H9 (cell line): ENCODE measurements at regions not wholly inside any gene's neighbourhood (a gene's known extent, or its start where the extent isn't known, plus 50 kb on each side); places are given as distances from the start of the nearest gene placed in this dataset.

Experiments
- DNase-seq: peaks from one replicate; pipeline ENCODE4 v3.0.0-alpha.2; 2017
- H2AFZ ChIP-seq: one replicate; pipeline ENCODE4 v1.6.1; 2013; ENCODE audit warnings: mild to moderate bottlenecking, low read length, control low read depth, moderate library complexity
- H2AK5ac ChIP-seq: 2 replicates; pipeline ENCODE4 v1.6.1; 2013; ENCODE audit warnings: low read length, control low read depth, mixed read lengths; ENCODE audit not compliant: insufficient read length
- H2BK120ac ChIP-seq: one replicate; pipeline ENCODE4 v1.6.1; 2013; ENCODE audit warnings: low read depth, mild to moderate bottlenecking, low read length, control low read depth, inconsistent platforms; ENCODE audit not compliant: poor library complexity, severe bottlenecking
- H2BK12ac ChIP-seq: 2 replicates; pipeline ENCODE4 v1.6.1; 2013; ENCODE audit warnings: low read length, control low read depth, mixed read lengths, low read depth; ENCODE audit not compliant: insufficient read length
- H2BK15ac ChIP-seq: 2 replicates; pipeline ENCODE4 v1.6.1; 2013; ENCODE audit warnings: low read depth, low read length, control low read depth
- H2BK20ac ChIP-seq: one replicate; pipeline ENCODE4 v1.6.1; 2013; ENCODE audit warnings: low read depth, mild to moderate bottlenecking, low read length, control low read depth, inconsistent platforms; ENCODE audit not compliant: poor library complexity, severe bottlenecking
- H2BK5ac ChIP-seq: 2 replicates; pipeline ENCODE4 v1.6.1; 2013; ENCODE audit warnings: low read length, control low read depth, mixed read lengths; ENCODE audit not compliant: insufficient read length
- H3K14ac ChIP-seq: 2 replicates; pipeline ENCODE4 v1.6.1; 2013; ENCODE audit warnings: low read length, control low read depth; ENCODE audit not compliant: insufficient read depth
- H3K18ac ChIP-seq: 2 replicates; pipeline ENCODE4 v1.6.1; 2013; ENCODE audit warnings: low read depth, mild to moderate bottlenecking, mixed read lengths, low read length, control low read depth; ENCODE audit not compliant: insufficient read length
- H3K23ac ChIP-seq: 2 replicates; pipeline ENCODE4 v1.6.1; 2013; ENCODE audit warnings: low read length, control low read depth, mixed read lengths, low read depth; ENCODE audit not compliant: insufficient read length
- H3K23me2 ChIP-seq: 2 replicates; pipeline ENCODE4 v1.6.1; 2013; ENCODE audit warnings: low read depth, mild to moderate bottlenecking, mixed read lengths, low read length, control low read depth; ENCODE audit not compliant: insufficient read length, poor library complexity, severe bottlenecking
- H3K27ac ChIP-seq: 2 replicates; pipeline ENCODE4 v1.5.1; 2013; ENCODE audit warnings: low read length, control low read depth, mixed read lengths, low read depth; ENCODE audit not compliant: insufficient read length
- H3K27me3 ChIP-seq: 2 replicates; pipeline ENCODE4 v1.6.1; 2013; ENCODE audit warnings: low read length, control low read depth, inconsistent platforms; ENCODE audit not compliant: insufficient read depth
- H3K4ac ChIP-seq: 2 replicates; pipeline ENCODE4 v1.6.1; 2013; ENCODE audit warnings: low read depth, mild to moderate bottlenecking, control low read depth, inconsistent platforms, low read length, moderate library complexity
- H3K4me1 ChIP-seq: 2 replicates; pipeline ENCODE4 v1.6.1; 2013; ENCODE audit warnings: low read length, control low read depth, inconsistent platforms; ENCODE audit not compliant: insufficient read depth
- H3K4me2 ChIP-seq: 2 replicates; pipeline ENCODE4 v1.6.1; 2013; ENCODE audit warnings: low read length, control low read depth, mixed read lengths; ENCODE audit not compliant: insufficient read length, insufficient read depth
- H3K56ac ChIP-seq: 2 replicates; pipeline ENCODE4 v1.6.1; 2013; ENCODE audit warnings: low read depth, mild to moderate bottlenecking, mixed read lengths, low read length, control low read depth; ENCODE audit not compliant: insufficient read length
- H3K79me1 ChIP-seq: 2 replicates; pipeline ENCODE4 v1.6.1; 2013; ENCODE audit warnings: low read depth, mild to moderate bottlenecking, moderate library complexity, low read length, control low read depth, inconsistent platforms; ENCODE audit not compliant: insufficient read depth, poor library complexity, severe bottlenecking
- H3K79me2 ChIP-seq: 2 replicates; pipeline ENCODE4 v1.6.1; 2013; ENCODE audit warnings: low read length, control low read depth, inconsistent platforms; ENCODE audit not compliant: insufficient read depth
- H3K9ac ChIP-seq: 2 replicates; pipeline ENCODE4 v1.6.1; 2013; ENCODE audit warnings: low read length, control low read depth, mixed read lengths; ENCODE audit not compliant: insufficient read length; ENCODE audit errors: extremely low read depth
- H3K9me3 ChIP-seq: one replicate; pipeline ENCODE4 v1.6.1; 2013; ENCODE audit warnings: low read depth, low read length, inconsistent platforms; ENCODE audit not compliant: control insufficient read depth
- H3T11ph ChIP-seq: one replicate; pipeline ENCODE4 v1.6.1; 2013; ENCODE audit warnings: mild to moderate bottlenecking, low read length, control low read depth, inconsistent platforms
- H4K20me1 ChIP-seq: one replicate; pipeline ENCODE4 v1.6.1; 2013; ENCODE audit not compliant: control insufficient read depth, insufficient read length, insufficient read depth
- H4K5ac ChIP-seq: 2 replicates; pipeline ENCODE4 v1.6.1; 2013; ENCODE audit warnings: low read depth, mild to moderate bottlenecking, mixed read lengths, low read length, control low read depth; ENCODE audit not compliant: insufficient read length
- H4K8ac ChIP-seq: replicated peaks from 2 replicates; pipeline ENCODE4 v1.6.1; 2013; ENCODE audit warnings: low read length, control low read depth, mixed read lengths, low read depth; ENCODE audit not compliant: insufficient read length
- H4K91ac ChIP-seq: 2 replicates; pipeline ENCODE4 v1.6.1; 2013; ENCODE audit warnings: low read depth, mild to moderate bottlenecking, moderate library complexity, mixed read lengths, low read length, control low read depth; ENCODE audit not compliant: insufficient read length
- H3K27ac Mint-ChIP-seq, 3 experiments: 2 replicates in 2 of 3; 3 replicates in 1 of 3; pipeline ENCODE4 v1.8.0; 2020 to 2021; ENCODE audit warnings: mixed read lengths in 3 of 3, mild to moderate bottlenecking in 1 of 3, moderate library complexity in 1 of 3
- H3K27me3 Mint-ChIP-seq: 2 replicates; pipeline ENCODE4 v1.8.0; 2021; ENCODE audit warnings: low read depth, mild to moderate bottlenecking, moderate library complexity, mixed read lengths
- H3K36me3 Mint-ChIP-seq, 3 experiments: 2 replicates in 2 of 3; 3 replicates in 1 of 3; pipeline ENCODE4 v1.8.0; 2020 to 2021; ENCODE audit warnings: low read depth in 3 of 3, mixed read lengths in 3 of 3; ENCODE audit not compliant: insufficient read depth in 1 of 3
- H3K4me1 Mint-ChIP-seq, 2 experiments: 2 replicates each; pipeline ENCODE4 v1.8.0; 2020; ENCODE audit warnings: mixed read lengths in 2 of 2
- H3K4me3 Mint-ChIP-seq, 2 experiments: 2 replicates in 1 of 2; 3 replicates in 1 of 2; pipeline ENCODE4 v1.8.0; 2020 to 2021; ENCODE audit warnings: mild to moderate bottlenecking in 2 of 2, mixed read lengths in 2 of 2, moderate library complexity in 1 of 2
- H3K9me3 Mint-ChIP-seq, 2 experiments: 2 replicates in 1 of 2; 3 replicates in 1 of 2; pipeline ENCODE4 v1.8.0; 2020; ENCODE audit warnings: mild to moderate bottlenecking in 2 of 2, mixed read lengths in 2 of 2, moderate library complexity in 1 of 2
- WGBS: extraction: QIAGEN DNeasy Blood & Tissue Kit; methylation state at CpG from one replicate; pipeline ENCODE4 v1.1.7; 2013; ENCODE audit warnings: missing lambda C conversion rate, low lambda C conversion rate, mixed read lengths; ENCODE audit not compliant: insufficient read length; ENCODE audit errors: extremely low coverage; 5-methylcytosine and 5-hydroxymethylcytosine counted together
- TF ChIP-seq, protein P1 (sequence below): fragments of 200-600 bp; sonication (generic); conservative IDR thresholded peaks from 3 replicates; pipeline ENCODE4 v1.8.0; 2021; ENCODE audit warnings: antibody characterized with exemption, mild to moderate bottlenecking

DNA sequence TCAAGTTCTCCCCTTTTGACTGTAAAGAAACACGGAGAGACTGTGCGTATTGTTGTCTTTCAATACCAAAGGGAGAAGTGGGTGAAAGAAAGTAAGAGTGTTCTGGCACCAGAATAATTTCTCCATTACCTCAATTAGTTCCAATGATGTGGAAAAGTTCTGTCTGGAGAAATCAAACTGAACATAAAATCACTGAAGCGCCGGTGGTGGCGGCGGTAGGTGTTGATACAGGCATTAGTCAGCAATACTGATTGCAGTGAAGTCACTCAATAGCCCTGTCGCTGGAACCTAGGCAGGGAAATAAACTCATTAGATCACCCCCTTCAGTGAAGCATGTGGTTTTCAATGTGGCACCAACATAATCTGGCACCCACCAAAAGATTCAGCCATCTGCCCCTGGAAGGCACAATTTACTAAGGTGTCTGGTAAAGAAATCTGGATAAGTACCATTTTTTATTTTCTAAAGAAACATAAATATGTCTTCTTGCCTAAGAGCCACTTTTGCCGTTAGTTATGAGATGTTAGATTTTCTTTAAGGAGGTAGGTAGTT is 274.2 kb upstream of the SOX9 start:
- Histone ChIP-seq H3K23me2 (no peaks in the 10 kb centered on the region), H4K8ac (no peak overlapping the region), H3K9me3 (peaks cover 8% of the 10 kb centered on the region), H3K56ac (no peak overlapping the region), H3K79me1 (no peaks in the 10 kb centered on the region), H2BK20ac (no peak overlapping the region), H3K9ac (no peak overlapping the region), H2AFZ (no peak overlapping the region), H2BK15ac (no peak overlapping the region), H2BK12ac (no peak overlapping the region), H4K91ac (no peak overlapping the region), H2AK5ac (no peak overlapping the region), H3K14ac (no peak overlapping the region), H4K5ac (no peak overlapping the region), H2BK120ac (no peak overlapping the region), H3K79me2 (no peaks in the 10 kb centered on the region), H3K27ac (no peak overlapping the region), H3T11ph (no peak overlapping the region), H2BK5ac (no peak overlapping the region), H3K27me3 (no peaks in the 10 kb centered on the region), H3K4me1 (no peaks in the 10 kb centered on the region), H3K4ac (no peak overlapping the region), H4K20me1 (no peaks in the 10 kb centered on the region), H3K4me2 (no peak overlapping the region), H3K18ac (no peak overlapping the region), H3K23ac (no peak overlapping the region)
- H3K27ac Mint-ChIP-seq = no peak overlapping the region
- WGBS = no CpG with 5 or more reads among the region's 8 CpGs
- peaks cover 3% of the 10 kb centered on the region in 2 experiments; a peak in 3 of 5 replicates for H3K9me3 Mint-ChIP-seq
- peaks cover 0 to 6% (median 0%) of the 10 kb centered on the region in 3 experiments; a peak in 3 of 7 replicates for H3K36me3 Mint-ChIP-seq
- H3K27me3 Mint-ChIP-seq = no peaks in the 10 kb centered on the region
- no peaks in the 10 kb centered on the region for H3K4me1 Mint-ChIP-seq
- H3K4me3 Mint-ChIP-seq = no peak overlapping the region
- no peak for DNase-seq
- TF ChIP-seq, protein P1, sequence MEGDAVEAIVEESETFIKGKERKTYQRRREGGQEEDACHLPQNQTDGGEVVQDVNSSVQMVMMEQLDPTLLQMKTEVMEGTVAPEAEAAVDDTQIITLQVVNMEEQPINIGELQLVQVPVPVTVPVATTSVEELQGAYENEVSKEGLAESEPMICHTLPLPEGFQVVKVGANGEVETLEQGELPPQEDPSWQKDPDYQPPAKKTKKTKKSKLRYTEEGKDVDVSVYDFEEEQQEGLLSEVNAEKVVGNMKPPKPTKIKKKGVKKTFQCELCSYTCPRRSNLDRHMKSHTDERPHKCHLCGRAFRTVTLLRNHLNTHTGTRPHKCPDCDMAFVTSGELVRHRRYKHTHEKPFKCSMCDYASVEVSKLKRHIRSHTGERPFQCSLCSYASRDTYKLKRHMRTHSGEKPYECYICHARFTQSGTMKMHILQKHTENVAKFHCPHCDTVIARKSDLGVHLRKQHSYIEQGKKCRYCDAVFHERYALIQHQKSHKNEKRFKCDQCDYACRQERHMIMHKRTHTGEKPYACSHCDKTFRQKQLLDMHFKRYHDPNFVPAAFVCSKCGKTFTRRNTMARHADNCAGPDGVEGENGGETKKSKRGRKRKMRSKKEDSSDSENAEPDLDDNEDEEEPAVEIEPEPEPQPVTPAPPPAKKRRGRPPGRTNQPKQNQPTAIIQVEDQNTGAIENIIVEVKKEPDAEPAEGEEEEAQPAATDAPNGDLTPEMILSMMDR = no peak
